BJ (cell line): ENCODE measurements at regions not wholly inside any gene's neighbourhood (a gene's known extent, or its start where the extent isn't known, plus 50 kb on each side); places are given as distances from the start of the nearest gene placed in this dataset.

ENCODE experiments used
- CTCF ChIA-PET: fragments of 350-600 bp; formaldehyde crosslinking; extraction: SDS; loops from one replicate; lab custom pipeline; 2021; ENCODE audit warnings: antibody characterized with exemption, inconsistent platforms; lab: Yijun Ruan, JAX
- POLR2A ChIA-PET: fragments of 300-600 bp; sonication (Branson Sonifier 250); formaldehyde crosslinking; extraction: SDS; loops from one replicate; lab custom pipeline; 2021; ENCODE audit warnings: antibody characterized with exemption; lab: Charles Lee
- DNase-seq: peaks from one replicate; pipeline ENCODE4 v3.0.0-alpha.2; 2011; ENCODE audit warnings: low read depth
- H3K27me3 ChIP-seq: 2 replicates; pipeline ENCODE4 v1.6.0; 2011; ENCODE audit warnings: low read length; ENCODE audit not compliant: control insufficient read depth, insufficient read depth
- H3K36me3 ChIP-seq: 2 replicates; pipeline ENCODE4 v1.5.1; 2011; ENCODE audit warnings: low read length; ENCODE audit not compliant: control insufficient read depth, insufficient read depth
- H3K4me3 ChIP-seq: 2 replicates; pipeline ENCODE4 v1.5.1; 2011; ENCODE audit warnings: low read depth, mild to moderate bottlenecking, control low read depth, low read length
- CTCF ChIP-seq: IDR thresholded peaks from 2 replicates; pipeline ENCODE4 v1.5.1; 2011; ENCODE audit warnings: low read depth, mild to moderate bottlenecking, control low read depth, inconsistent platforms, low read length, moderate library complexity; ENCODE audit not compliant: insufficient read depth

GRCh38 chr11:41935241-41935640, 475.8 kb upstream of the LRRC4C start:
- DNase-seq, result no peak
- H3K36me3 ChIP-seq, result no peaks in the 10 kb centered on the region
- no peak for TF ChIP-seq CTCF
- POLR2A ChIA-PET, result no interaction called here
- CTCF ChIA-PET, result no interaction called here
- H3K27me3 ChIP-seq, result no peaks in the 10 kb centered on the region
- no peak overlapping the region for H3K4me3 ChIP-seq

- DNase-seq, result no peak
- TF ChIP-seq CTCF, result no peak
- Histone ChIP-seq H3K36me3 (no peaks in the 10 kb centered on the region), H3K27me3 (no peaks in the 10 kb centered on the region), H3K4me3 (no peak overlapping the region)
- POLR2A ChIA-PET, result no interaction called here
- CTCF ChIA-PET, result no interaction called here
Measured at GRCh38 chr11:41935795-41936194, 476.3 kb upstream of the LRRC4C start.

- CTCF ChIA-PET, result no interaction called here
- no peaks in the 10 kb centered on the region for H3K36me3 ChIP-seq
- no peak for DNase-seq
- no peak overlapping the region for H3K4me3 ChIP-seq
- POLR2A ChIA-PET, result no interaction called here
- no peaks in the 10 kb centered on the region for H3K27me3 ChIP-seq
- no peak for TF ChIP-seq CTCF
Measured at GRCh38 chr11:41943656-41944055, 484.2 kb upstream of the LRRC4C start.

GRCh38 chr11:41947392-41947791, 487.9 kb upstream of the LRRC4C start:
- no peak overlapping the region for H3K4me3 ChIP-seq
- no peaks in the 10 kb centered on the region for H3K36me3 ChIP-seq
- POLR2A ChIA-PET, result no interaction called here
- TF ChIP-seq CTCF, result no peak
- no peak for DNase-seq
- H3K27me3 ChIP-seq, result no peaks in the 10 kb centered on the region
- CTCF ChIA-PET, result no interaction called here

GRCh38 chr11:41950470-41951143, 491.2 kb upstream of the LRRC4C start:
- Histone ChIP-seq H3K27me3 (no peaks in the 10 kb centered on the region), H3K4me3 (no peak overlapping the region), H3K36me3 (no peaks in the 10 kb centered on the region)
- no peak for TF ChIP-seq CTCF
- CTCF ChIA-PET, result no interaction called here
- DNase-seq, result no peak
- POLR2A ChIA-PET, result no interaction called here
